HepG2 (cell line): ENCODE measurements at regions not wholly inside any gene's neighbourhood (a gene's known extent, or its start where the extent isn't known, plus 50 kb on each side); places are given as distances from the start of the nearest gene placed in this dataset.

Experiments used
- ATAC-seq: fragments of 200-7000 bp; cut with Tn5 transposase; 3 replicates; pipeline ENCODE4 v1.9.1; 2020; ENCODE audit warnings: mild to moderate bottlenecking, moderate library complexity
- BruUV-seq: library from RNA; stranded (reverse); fragments of 400-500 nt; replicated peaks from 2 replicates; lab custom pipeline; 2021; lab: Mats Ljungman, UMichigan
- CTCF ChIA-PET: fragments of 300-600 bp; formaldehyde crosslinking; extraction: SDS; loops from one replicate; lab custom pipeline; 2021; ENCODE audit warnings: low total read pairs, inconsistent platforms, low intra/inter-chr PET ratio; lab: Yijun Ruan, JAX
- POLR2A ChIA-PET: fragments of 350-600 bp; sonication (Branson Sonifier 250); formaldehyde crosslinking; loops from one replicate; lab custom pipeline; 2020; ENCODE audit warnings: antibody characterized with exemption, inconsistent platforms; lab: Yijun Ruan, JAX
- DNase-seq: peaks from one replicate; pipeline ENCODE4 v3.0.0-alpha.2; 2015; ENCODE audit warnings: low spot score
- FAIRE-seq: peaks from 3 replicates; lab custom pipeline; 2011; peaks lifted over from hg19 to GRCh38; lab: Jason Lieb, UNC
- H2AFZ ChIP-seq: one replicate; pipeline ENCODE4 v1.6.1; 2011; ENCODE audit warnings: low read length, inconsistent platforms
- H3K27ac ChIP-seq: fragments of 300-600 bp; 3 replicates; pipeline ENCODE4 v1.8.0; 2011; ENCODE audit warnings: mixed run types, mild to moderate bottlenecking, mixed read lengths, low read length, inconsistent platforms; ENCODE audit not compliant: insufficient read depth; ENCODE audit errors: extremely low read length
- H3K27me3 ChIP-seq, 2 experiments: fragments of 200-600 bp in 1 of 2; 2 replicates in 1 of 2; 3 replicates in 1 of 2; pipeline versions ENCODE4 v1.6.0 to v1.8.0; 2011; ENCODE audit warnings: low read length in 2 of 2, mild to moderate bottlenecking in 2 of 2, moderate library complexity in 2 of 2, inconsistent platforms in 1 of 2; ENCODE audit not compliant: insufficient read depth in 2 of 2, control insufficient read depth in 1 of 2
- H3K36me3 ChIP-seq, 2 experiments: fragments of 200-600 bp in 1 of 2; replicated peaks in 1 of 2; 2 replicates in 1 of 2; 3 replicates in 1 of 2; pipeline versions ENCODE4 v1.5.1 to v1.8.0; 2011; ENCODE audit warnings: low read length in 2 of 2, inconsistent platforms in 1 of 2; ENCODE audit not compliant: insufficient read depth in 2 of 2, control insufficient read depth in 1 of 2
- H3K4me1 ChIP-seq: 2 replicates; pipeline ENCODE4 v1.5.1; 2012; ENCODE audit warnings: low read length, inconsistent platforms; ENCODE audit not compliant: insufficient read depth
- H3K4me2 ChIP-seq: 2 replicates; pipeline ENCODE4 v1.6.0; 2011; ENCODE audit warnings: low read depth, low read length, inconsistent platforms
- H3K4me3 ChIP-seq, 3 experiments: fragments of 200-600 bp in 1 of 3; sonication (generic), shearing (Covaris generic) in 1 of 3; replicated peaks in 1 of 3; 2 replicates each; pipeline ENCODE4 v1.5.1; 2011 to 2016; ENCODE audit warnings: low read length in 3 of 3, inconsistent platforms in 2 of 3, low read depth in 2 of 3, mild to moderate bottlenecking in 2 of 3, control low read depth in 1 of 3, mixed read lengths in 1 of 3; ENCODE audit not compliant: insufficient read depth in 1 of 3
- H3K79me2 ChIP-seq: one replicate; pipeline ENCODE4 v1.6.1; 2011; ENCODE audit warnings: low read length, inconsistent platforms; ENCODE audit not compliant: insufficient read depth
- H3K9ac ChIP-seq: 2 replicates; pipeline ENCODE4 v1.6.0; 2011; ENCODE audit warnings: mild to moderate bottlenecking, low read depth, low read length, inconsistent platforms; ENCODE audit not compliant: insufficient read depth
- H3K9me3 ChIP-seq: 2 replicates; pipeline ENCODE4 v1.5.1; 2012; ENCODE audit warnings: mild to moderate bottlenecking, low read length
- H4K20me1 ChIP-seq: 2 replicates; pipeline ENCODE4 v1.6.0; 2011; ENCODE audit warnings: inconsistent platforms, mild to moderate bottlenecking, low read length, moderate library complexity; ENCODE audit not compliant: insufficient read depth
- FOXO1 ChIP-seq: sonication (generic); formaldehyde crosslinking; IDR thresholded peaks from 2 replicates; pipeline ENCODE4 v1.4.0; 2020; ENCODE audit warnings: missing genetic modification reagents
- RAD21 ChIP-seq: fragments of 450-650 bp; formaldehyde crosslinking; IDR thresholded peaks from 2 replicates; pipeline ENCODE4 v1.5.0; 2020; ENCODE audit warnings: mild to moderate bottlenecking
- SIN3A ChIP-seq: IDR thresholded peaks from 2 replicates; pipeline ENCODE4 v1.6.1; 2011; ENCODE audit warnings: low read depth, mild to moderate bottlenecking, control low read depth, low read length, borderline replicate concordance
- STAT6 ChIP-seq: sonication (generic); formaldehyde crosslinking; IDR thresholded peaks from 2 replicates; pipeline ENCODE4 v1.4.0; 2020; ENCODE audit warnings: missing genetic modification reagents, mild to moderate bottlenecking, borderline replicate concordance
- ZBTB10 ChIP-seq: sonication (generic); formaldehyde crosslinking; IDR thresholded peaks from 2 replicates; pipeline ENCODE4 v1.4.0; 2020; ENCODE audit warnings: missing genetic modification reagents, borderline replicate concordance
- ZNF224 ChIP-seq: sonication (generic); formaldehyde crosslinking; IDR thresholded peaks from 2 replicates; pipeline ENCODE4 v1.5.0; 2020; ENCODE audit warnings: mild to moderate bottlenecking, missing genetic modification reagents
- ZNF367 ChIP-seq: sonication (generic); formaldehyde crosslinking; IDR thresholded peaks from 2 replicates; pipeline ENCODE4 v1.4.0; 2020; ENCODE audit warnings: missing genetic modification reagents, borderline replicate concordance
- ZNF468 ChIP-seq: sonication (generic); formaldehyde crosslinking; IDR thresholded peaks from 2 replicates; pipeline ENCODE4 v1.8.0; 2022; ENCODE audit warnings: mild to moderate bottlenecking, moderate library complexity, missing genetic modification reagents
- ZNF607 ChIP-seq: sonication (generic); formaldehyde crosslinking; IDR thresholded peaks from 2 replicates; pipeline ENCODE4 v1.5.1; 2020; ENCODE audit warnings: missing genetic modification reagents, mild to moderate bottlenecking, borderline replicate concordance
- in situ Hi-C: cut with HindIII; loops from 2 replicates; pipeline ENCODE4 v1.10.0; 2017; ENCODE audit warnings: low pct_unique_long_range_greater_than_20kb; ENCODE audit not compliant: extremely low pct_ligation_motif_present
- intact Hi-C: fragments of 100-400 bp; cut with micrococcal nuclease; formaldehyde crosslinking; loops from one replicate; pipeline ENCODE4 v1.10.0; 2022; ENCODE audit not compliant: unreplicated experiment
- TF ChIP-seq, protein P1 (sequence below): sonication (generic); formaldehyde crosslinking; IDR thresholded peaks from 2 replicates; pipeline ENCODE4 v1.5.0; 2020; ENCODE audit warnings: mild to moderate bottlenecking, missing genetic modification reagents
- TF ChIP-seq, protein P2 (sequence below): sonication (generic); formaldehyde crosslinking; conservative IDR thresholded peaks from 2 replicates; pipeline ENCODE4 v1.8.0; 2022; ENCODE audit warnings: missing genetic modification reagents
- TF ChIP-seq, protein P3 (sequence below): sonication (generic); formaldehyde crosslinking; IDR thresholded peaks from 2 replicates; pipeline ENCODE4 v1.9.0; 2022; ENCODE audit warnings: missing genetic modification reagents, mild to moderate bottlenecking, borderline replicate concordance

DNA sequence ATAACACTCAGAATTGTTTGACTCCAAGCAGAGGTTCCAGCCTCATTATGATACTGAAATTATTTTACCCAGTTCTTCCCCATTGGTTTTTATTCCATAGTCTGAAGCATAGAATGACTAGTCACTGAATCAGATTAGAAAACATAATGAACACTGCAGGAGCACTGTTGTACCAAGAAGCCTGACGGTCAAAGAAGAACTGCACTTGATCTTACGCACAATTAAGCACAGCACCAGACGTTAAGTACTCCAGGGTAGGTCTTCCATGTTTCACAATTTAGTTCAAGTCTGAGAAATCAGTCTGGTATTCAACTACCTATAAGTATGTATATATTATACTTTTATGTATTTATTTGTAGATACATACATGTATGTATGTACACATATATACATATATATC lies 973.5 kb upstream of the SPRY2 start (continued):
- TF ChIP-seq, protein P1, sequence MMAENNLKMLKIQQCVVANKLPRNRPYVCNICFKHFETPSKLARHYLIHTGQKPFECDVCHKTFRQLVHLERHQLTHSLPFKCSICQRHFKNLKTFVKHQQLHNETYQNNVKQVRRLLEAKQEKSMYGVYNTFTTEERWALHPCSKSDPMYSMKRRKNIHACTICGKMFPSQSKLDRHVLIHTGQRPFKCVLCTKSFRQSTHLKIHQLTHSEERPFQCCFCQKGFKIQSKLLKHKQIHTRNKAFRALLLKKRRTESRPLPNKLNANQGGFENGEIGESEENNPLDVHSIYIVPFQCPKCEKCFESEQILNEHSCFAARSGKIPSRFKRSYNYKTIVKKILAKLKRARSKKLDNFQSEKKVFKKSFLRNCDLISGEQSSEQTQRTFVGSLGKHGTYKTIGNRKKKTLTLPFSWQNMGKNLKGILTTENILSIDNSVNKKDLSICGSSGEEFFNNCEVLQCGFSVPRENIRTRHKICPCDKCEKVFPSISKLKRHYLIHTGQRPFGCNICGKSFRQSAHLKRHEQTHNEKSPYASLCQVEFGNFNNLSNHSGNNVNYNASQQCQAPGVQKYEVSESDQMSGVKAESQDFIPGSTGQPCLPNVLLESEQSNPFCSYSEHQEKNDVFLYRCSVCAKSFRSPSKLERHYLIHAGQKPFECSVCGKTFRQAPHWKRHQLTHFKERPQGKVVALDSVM (CRISPR knock-in tag): no peak
- no peak for TF ChIP-seq ZNF607

DNA sequence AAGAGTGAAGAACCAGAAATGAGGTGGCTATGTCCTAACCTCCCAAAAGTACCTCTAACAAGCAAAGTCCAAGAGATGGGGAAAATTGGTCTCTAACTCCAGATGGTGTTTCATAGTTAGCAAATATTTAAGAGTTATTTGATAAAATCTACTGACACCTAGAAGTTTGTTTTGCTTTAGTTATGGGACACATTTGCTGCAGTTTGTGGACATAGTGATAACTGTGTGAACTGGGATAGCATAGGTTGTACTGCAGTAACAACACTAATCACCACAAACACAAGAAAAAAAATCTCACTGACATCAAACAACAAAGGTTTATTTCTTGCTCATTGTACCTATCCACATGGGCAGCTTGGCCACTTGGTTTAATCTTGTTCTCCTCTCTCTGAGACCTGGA lies 965.0 kb upstream of the SPRY2 start:
- intact Hi-C loops: no loop called here
- no peak for FAIRE-seq

More for the DNA sequence above, 965.0 kb upstream of the SPRY2 start:
- ChIA-PET POLR2A (no interaction called here), CTCF (no interaction called here)
- no peak for ATAC-seq
- Histone ChIP-seq H3K79me2 (no peaks in the 10 kb centered on the region), H3K9me3 (no peaks in the 10 kb centered on the region), H3K9ac (no peak overlapping the region), H3K4me3 (no peak overlapping the region), H3K36me3 (no peaks in the 10 kb centered on the region), H2AFZ (no peak overlapping the region), H3K4me2 (no peak overlapping the region), H3K4me1 (no peaks in the 10 kb centered on the region), H3K27ac (no peak overlapping the region), H4K20me1 (no peaks in the 10 kb centered on the region), H3K27me3 (no peaks in the 10 kb centered on the region)
- no TSS peak for BruUV-seq
- in situ Hi-C loops: no loop called here
- no peak for DNase-seq
- TF ChIP-seq SIN3A: no peak
- TF ChIP-seq, protein P2, sequence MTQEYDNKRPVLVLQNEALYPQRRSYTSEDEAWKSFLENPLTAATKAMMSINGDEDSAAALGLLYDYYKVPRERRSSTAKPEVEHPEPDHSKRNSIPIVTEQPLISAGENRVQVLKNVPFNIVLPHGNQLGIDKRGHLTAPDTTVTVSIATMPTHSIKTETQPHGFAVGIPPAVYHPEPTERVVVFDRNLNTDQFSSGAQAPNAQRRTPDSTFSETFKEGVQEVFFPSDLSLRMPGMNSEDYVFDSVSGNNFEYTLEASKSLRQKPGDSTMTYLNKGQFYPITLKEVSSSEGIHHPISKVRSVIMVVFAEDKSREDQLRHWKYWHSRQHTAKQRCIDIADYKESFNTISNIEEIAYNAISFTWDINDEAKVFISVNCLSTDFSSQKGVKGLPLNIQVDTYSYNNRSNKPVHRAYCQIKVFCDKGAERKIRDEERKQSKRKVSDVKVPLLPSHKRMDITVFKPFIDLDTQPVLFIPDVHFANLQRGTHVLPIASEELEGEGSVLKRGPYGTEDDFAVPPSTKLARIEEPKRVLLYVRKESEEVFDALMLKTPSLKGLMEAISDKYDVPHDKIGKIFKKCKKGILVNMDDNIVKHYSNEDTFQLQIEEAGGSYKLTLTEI (CRISPR knock-in tag): no peak
- TF ChIP-seq FOXO1 (CRISPR knock-in tag): no peak
- no peak for TF ChIP-seq ZBTB10 (CRISPR knock-in tag)
- no peak for TF ChIP-seq ZNF224
- TF ChIP-seq ZNF468: no peak
- no peak for TF ChIP-seq RAD21 (CRISPR knock-in tag)
- TF ChIP-seq, protein P3, sequence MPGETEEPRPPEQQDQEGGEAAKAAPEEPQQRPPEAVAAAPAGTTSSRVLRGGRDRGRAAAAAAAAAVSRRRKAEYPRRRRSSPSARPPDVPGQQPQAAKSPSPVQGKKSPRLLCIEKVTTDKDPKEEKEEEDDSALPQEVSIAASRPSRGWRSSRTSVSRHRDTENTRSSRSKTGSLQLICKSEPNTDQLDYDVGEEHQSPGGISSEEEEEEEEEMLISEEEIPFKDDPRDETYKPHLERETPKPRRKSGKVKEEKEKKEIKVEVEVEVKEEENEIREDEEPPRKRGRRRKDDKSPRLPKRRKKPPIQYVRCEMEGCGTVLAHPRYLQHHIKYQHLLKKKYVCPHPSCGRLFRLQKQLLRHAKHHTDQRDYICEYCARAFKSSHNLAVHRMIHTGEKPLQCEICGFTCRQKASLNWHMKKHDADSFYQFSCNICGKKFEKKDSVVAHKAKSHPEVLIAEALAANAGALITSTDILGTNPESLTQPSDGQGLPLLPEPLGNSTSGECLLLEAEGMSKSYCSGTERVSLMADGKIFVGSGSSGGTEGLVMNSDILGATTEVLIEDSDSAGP (CRISPR knock-in tag): no peak
- no peak for TF ChIP-seq ZNF367
- no peak for TF ChIP-seq STAT6 (CRISPR knock-in tag)
